Subcutaneous abdominal adipose tissue (tissue), 5 donors: ENCODE measurements at regions not wholly inside any gene's neighbourhood (a gene's known extent, or its start where the extent isn't known, plus 50 kb on each side); places are given as distances from the start of the nearest gene placed in this dataset.

Experiments
- H3K27ac ChIP-seq: one replicate; pipeline ENCODE4 v1.7.0; 2013; ENCODE audit warnings: low read depth, mild to moderate bottlenecking, inconsistent platforms, low read length, moderate library complexity
- H3K27me3 ChIP-seq, 5 donors: one replicate each; pipeline ENCODE4 v1.7.0; 2013; ENCODE audit warnings: low read length in 5 of 5, inconsistent platforms in 1 of 5; ENCODE audit not compliant: control insufficient read depth in 5 of 5, insufficient read depth in 4 of 5
- H3K36me3 ChIP-seq, 5 donors: one replicate each; pipeline ENCODE4 v1.7.0; 2013; ENCODE audit warnings: low read length in 5 of 5; ENCODE audit not compliant: control insufficient read depth in 5 of 5, insufficient read depth in 5 of 5
- H3K4me1 ChIP-seq, 5 donors: one replicate each; pipeline ENCODE4 v1.7.0; 2013; ENCODE audit warnings: low read length in 5 of 5, mild to moderate bottlenecking in 3 of 5, moderate library complexity in 1 of 5; ENCODE audit not compliant: control insufficient read depth in 5 of 5, insufficient read depth in 5 of 5
- H3K4me3 ChIP-seq, 5 donors: one replicate each; pipeline ENCODE4 v1.7.0; 2013; ENCODE audit warnings: low read length in 5 of 5, low read depth in 1 of 5
- H3K9ac ChIP-seq, 5 donors: one replicate each; pipeline ENCODE4 v1.7.0; 2013; ENCODE audit warnings: low read length in 5 of 5, mild to moderate bottlenecking in 4 of 5, moderate library complexity in 3 of 5
- H3K9me3 ChIP-seq, 5 donors: one replicate each; pipeline ENCODE4 v1.7.0; 2013; ENCODE audit warnings: low read length in 5 of 5; ENCODE audit not compliant: control insufficient read depth in 5 of 5
- donor health status: healthy.
- donor health status: healthy.
- donor health status: healthy.
- donor health status: healthy.
- donor health status: healthy.

DNA sequence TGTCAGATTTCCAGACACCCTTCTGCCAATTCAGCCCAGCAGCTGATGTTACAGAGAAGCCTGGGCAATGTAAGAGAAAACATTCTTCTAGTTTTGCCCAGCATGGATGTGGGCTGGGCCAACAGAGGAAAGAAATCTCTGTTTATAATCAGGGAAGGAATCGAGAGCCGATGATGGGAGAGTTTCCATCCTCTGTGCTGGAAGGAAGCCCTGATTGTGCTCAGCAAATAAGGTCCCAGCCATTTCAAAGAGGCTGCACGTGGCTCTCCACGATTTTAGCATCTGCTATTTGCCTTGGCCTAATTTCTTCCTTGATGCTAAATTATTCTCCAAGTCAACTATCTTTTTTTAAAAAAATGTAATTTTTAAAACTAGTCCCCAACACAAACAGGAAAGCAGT lies 70.0 kb downstream of the IRX6 start:
- H3K27ac ChIP-seq = no peak overlapping the region
- no peak overlapping the region for H3K9ac ChIP-seq
- no peaks in the 10 kb centered on the region for H3K27me3 ChIP-seq
- no peaks in the 10 kb centered on the region for H3K36me3 ChIP-seq
- H3K4me1 ChIP-seq = peaks cover 0 to 18% (median 8%) of the 10 kb centered on the region in 5 donors
- H3K4me3 ChIP-seq = no peak overlapping the region
- H3K9me3 ChIP-seq = no peaks in the 10 kb centered on the region

DNA sequence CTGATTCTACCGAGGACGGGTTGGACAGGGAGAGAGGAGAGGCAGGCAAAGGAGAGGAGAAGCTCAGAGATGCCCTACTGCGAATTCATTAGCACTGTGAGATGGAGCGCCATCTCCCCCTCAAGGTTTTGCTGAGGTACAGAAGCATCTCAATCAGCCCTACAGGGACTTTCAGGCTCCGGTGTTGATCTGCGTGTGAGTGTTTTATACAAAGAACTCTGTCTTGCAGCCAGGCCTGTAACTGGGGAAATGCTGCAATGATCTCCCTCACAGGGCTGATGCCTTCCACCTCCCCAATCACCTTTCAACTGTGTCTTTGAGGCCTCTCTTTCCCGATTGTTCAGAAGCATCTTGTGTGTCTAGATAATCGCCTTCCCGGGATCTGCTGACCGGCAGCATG lies 74.8 kb downstream of the IRX6 start:
- Histone ChIP-seq H3K27me3 (no peaks in the 10 kb centered on the region), H3K4me3 (no peak overlapping the region), H3K9me3 (no peaks in the 10 kb centered on the region), H3K9ac (no peak overlapping the region), H3K36me3 (no peaks in the 10 kb centered on the region), H3K27ac (no peak overlapping the region), H3K4me1 (peaks cover 0 to 3% (median 0%) of the 10 kb centered on the region in 5 donors)

DNA sequence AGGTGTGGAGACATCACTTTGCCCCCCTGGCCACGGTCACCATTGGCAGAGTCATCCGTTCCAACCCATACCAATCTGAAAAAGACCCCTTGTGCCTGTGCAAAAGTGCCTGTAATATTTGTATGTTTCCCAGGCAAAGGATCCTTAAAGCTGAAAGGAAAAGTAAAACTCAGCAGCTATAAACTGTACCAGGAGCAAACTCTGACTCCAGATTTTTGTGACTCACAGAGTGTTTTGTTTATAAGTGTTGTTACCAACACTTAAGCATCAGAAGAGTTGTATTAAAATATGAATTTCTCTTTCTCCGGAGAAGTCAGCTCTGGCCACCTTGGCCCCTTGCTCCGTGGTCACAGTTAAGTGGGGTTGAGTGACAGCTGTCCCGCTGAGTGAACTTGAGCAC lies 75.9 kb downstream of the IRX6 start:
- Histone ChIP-seq H3K9ac (no peak overlapping the region), H3K27ac (no peak overlapping the region), H3K4me1 (no peaks in the 10 kb centered on the region), H3K27me3 (no peaks in the 10 kb centered on the region), H3K4me3 (no peak overlapping the region), H3K9me3 (no peaks in the 10 kb centered on the region), H3K36me3 (no peaks in the 10 kb centered on the region)

DNA sequence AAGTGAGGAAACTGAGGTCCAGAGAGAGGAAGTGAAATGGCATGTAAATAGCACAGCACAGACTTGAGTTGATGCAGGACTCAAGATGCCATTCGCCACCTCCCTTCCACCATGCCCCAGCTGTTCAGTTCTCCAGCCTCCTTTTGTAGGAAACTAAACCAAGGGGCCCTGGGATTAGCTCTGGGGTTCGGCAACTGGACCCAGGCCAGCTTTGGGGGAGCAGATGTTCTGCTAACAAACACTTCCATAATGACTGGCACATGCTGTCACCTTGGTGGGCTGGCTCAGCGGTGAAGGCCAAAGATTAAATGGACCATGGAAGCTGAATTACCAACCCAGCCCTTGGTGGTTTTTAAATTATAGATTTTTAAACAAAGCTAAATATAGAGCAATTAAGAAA lies 77.0 kb downstream of the IRX6 start:
- Histone ChIP-seq H3K36me3 (no peaks in the 10 kb centered on the region), H3K27me3 (no peaks in the 10 kb centered on the region), H3K9ac (no peak overlapping the region), H3K4me1 (no peaks in the 10 kb centered on the region), H3K27ac (no peak overlapping the region), H3K9me3 (no peaks in the 10 kb centered on the region), H3K4me3 (no peak overlapping the region)

DNA sequence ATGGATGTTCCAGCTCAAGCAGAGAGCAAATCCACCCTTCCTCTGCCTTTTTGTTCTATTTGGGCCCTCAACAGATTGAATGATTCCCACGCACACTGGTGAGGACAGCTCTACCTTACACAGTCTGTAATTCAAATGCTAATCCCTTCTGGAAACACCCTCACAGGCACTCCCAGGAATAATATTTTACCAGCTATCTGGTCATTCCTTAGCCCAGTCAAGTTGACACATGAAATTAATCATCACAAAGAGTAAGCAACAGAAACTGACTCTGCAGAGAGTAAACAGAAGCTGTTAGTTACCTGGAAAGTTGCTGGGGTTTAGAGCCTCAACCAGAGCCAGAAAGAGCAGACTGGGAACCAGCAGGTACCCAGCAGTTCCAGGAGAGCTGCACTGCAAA lies 75.5 kb upstream of the MMP2 start:
- no peak overlapping the region for H3K4me3 ChIP-seq
- H3K36me3 ChIP-seq = no peaks in the 10 kb centered on the region
- no peaks in the 10 kb centered on the region for H3K27me3 ChIP-seq
- H3K4me1 ChIP-seq = no peaks in the 10 kb centered on the region
- peak overlapping the region in 1 of 5 donors; percentile 4 for H3K9ac ChIP-seq
- H3K27ac ChIP-seq = no peak overlapping the region
- H3K9me3 ChIP-seq = no peaks in the 10 kb centered on the region

DNA sequence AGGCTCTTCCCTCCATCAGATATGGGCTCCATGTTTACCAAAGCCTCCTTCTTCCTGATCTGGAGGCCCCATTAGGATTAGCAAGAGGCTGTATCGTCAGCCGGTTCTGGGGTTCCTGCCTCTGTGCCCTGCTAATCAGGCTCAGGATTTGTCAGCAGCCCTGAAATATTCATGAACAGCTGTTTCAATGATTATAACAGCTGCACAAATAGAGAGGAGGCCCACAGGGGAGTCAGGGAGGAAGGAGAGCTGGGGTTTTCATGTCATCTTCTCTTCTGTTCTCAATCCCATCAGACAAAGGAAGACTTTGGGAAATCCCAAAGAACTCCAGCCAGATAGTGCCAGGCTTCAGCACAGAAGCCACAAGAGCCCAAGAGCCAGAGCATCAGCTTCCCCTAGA lies 72.3 kb upstream of the MMP2 start:
- no peaks in the 10 kb centered on the region for H3K9me3 ChIP-seq
- H3K4me1 ChIP-seq = peaks cover 0 to 5% (median 0%) of the 10 kb centered on the region in 5 donors
- no peak overlapping the region for H3K9ac ChIP-seq
- no peak overlapping the region for H3K27ac ChIP-seq
- no peaks in the 10 kb centered on the region for H3K27me3 ChIP-seq
- no peak overlapping the region for H3K4me3 ChIP-seq
- H3K36me3 ChIP-seq = no peaks in the 10 kb centered on the region

DNA sequence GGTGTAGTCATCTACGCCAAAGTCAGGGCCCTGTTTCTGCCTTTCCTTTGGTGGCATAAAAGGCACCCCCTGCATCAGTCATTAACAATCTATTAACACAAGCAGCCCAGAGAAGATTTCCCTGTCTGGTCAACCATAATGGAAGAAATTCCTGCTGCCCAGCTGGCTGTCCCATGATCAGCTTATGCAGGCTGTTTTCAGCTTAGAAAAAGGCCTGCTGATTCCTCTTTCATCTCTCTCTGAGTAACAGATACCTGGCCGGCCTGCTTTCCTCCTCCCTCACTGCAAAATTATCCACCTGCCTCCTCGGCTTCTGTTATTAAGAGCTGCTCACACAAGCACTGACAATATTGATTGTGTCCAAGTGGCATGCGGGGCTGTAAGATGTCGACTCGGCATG lies 70.3 kb upstream of the MMP2 start:
- Histone ChIP-seq H3K27me3 (no peaks in the 10 kb centered on the region), H3K9me3 (no peaks in the 10 kb centered on the region), H3K9ac (no peak overlapping the region), H3K36me3 (no peaks in the 10 kb centered on the region), H3K4me3 (no peak overlapping the region), H3K4me1 (peaks cover 0 to 8% (median 5%) of the 10 kb centered on the region in 5 donors), H3K27ac (no peak overlapping the region)

DNA sequence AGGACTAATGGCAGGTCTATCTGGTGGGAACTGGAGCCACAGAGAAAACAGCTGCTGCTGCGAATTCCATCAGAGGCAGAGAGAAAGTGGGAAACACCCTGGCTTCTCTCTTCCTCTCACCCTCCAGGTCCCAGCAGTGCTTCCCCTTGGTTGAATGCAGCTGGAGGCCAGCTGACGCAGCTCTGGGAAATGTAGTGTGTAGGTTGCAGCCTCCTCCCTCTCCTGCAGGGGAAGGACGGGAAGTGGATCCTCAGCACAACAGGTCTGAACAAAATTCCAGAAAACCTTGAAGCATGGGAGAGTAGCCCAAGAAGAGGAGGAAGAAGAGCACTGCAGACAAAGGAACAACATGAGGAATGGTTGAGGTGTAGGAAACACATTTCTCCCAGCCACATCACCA lies 67.8 kb upstream of the MMP2 start:
- no peak overlapping the region for H3K9ac ChIP-seq
- no peaks in the 10 kb centered on the region for H3K9me3 ChIP-seq
- H3K36me3 ChIP-seq = no peaks in the 10 kb centered on the region
- H3K4me1 ChIP-seq = peaks cover 0 to 12% (median 5%) of the 10 kb centered on the region in 5 donors
- H3K27ac ChIP-seq = no peak overlapping the region
- H3K27me3 ChIP-seq = no peaks in the 10 kb centered on the region
- no peak overlapping the region for H3K4me3 ChIP-seq

DNA sequence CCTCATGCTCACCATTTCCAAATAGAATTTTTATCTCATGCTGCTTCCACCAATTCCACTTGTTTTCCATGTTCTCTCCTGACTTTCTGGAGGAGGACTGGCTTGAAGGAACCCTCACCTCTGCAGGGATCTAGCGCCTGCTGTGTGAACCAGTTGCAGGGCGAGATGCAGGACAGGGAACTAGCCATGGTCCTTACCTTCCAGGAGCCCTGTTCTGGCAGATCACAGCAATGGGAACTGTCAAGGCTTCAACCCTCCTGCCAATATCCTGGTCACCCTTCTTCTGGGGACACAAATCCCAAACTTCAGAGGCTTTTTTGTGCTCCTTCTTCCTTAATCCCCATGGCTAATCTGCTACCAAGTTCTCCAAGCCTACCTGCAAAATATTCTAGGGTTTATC lies 60.4 kb upstream of the MMP2 start:
- Histone ChIP-seq H3K9ac (no peak overlapping the region), H3K36me3 (no peaks in the 10 kb centered on the region), H3K4me1 (peaks cover 0 to 5% (median 0%) of the 10 kb centered on the region in 5 donors), H3K9me3 (no peaks in the 10 kb centered on the region), H3K4me3 (no peak overlapping the region), H3K27me3 (peaks cover 0 to 2% (median 0%) of the 10 kb centered on the region in 5 donors), H3K27ac (no peak overlapping the region)

DNA sequence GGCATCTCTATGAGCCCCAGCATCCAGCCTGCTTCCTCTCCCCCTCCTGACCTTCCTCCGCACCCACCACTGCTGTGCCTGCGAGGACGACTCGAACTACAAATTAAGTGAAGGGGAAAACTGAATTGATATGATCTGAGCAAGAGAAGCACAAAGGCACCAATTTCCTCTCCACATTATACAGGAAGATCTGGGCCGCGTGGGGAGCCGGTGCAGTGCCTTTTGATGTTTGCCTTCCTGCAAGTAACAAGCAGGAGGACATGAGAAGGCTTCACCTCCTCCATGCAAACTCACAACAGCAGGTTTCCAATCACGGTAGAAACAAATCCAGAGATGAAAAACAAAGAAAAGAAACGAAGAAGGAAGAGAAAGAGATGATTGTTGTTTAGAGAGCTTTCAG lies 57.8 kb upstream of the MMP2 start:
- H3K9ac ChIP-seq = no peak overlapping the region
- no peak overlapping the region for H3K27ac ChIP-seq
- no peaks in the 10 kb centered on the region for H3K36me3 ChIP-seq
- no peaks in the 10 kb centered on the region for H3K4me1 ChIP-seq
- H3K9me3 ChIP-seq = no peaks in the 10 kb centered on the region
- H3K4me3 ChIP-seq = no peak overlapping the region
- peaks cover 0 to 2% (median 0%) of the 10 kb centered on the region in 5 donors for H3K27me3 ChIP-seq

DNA sequence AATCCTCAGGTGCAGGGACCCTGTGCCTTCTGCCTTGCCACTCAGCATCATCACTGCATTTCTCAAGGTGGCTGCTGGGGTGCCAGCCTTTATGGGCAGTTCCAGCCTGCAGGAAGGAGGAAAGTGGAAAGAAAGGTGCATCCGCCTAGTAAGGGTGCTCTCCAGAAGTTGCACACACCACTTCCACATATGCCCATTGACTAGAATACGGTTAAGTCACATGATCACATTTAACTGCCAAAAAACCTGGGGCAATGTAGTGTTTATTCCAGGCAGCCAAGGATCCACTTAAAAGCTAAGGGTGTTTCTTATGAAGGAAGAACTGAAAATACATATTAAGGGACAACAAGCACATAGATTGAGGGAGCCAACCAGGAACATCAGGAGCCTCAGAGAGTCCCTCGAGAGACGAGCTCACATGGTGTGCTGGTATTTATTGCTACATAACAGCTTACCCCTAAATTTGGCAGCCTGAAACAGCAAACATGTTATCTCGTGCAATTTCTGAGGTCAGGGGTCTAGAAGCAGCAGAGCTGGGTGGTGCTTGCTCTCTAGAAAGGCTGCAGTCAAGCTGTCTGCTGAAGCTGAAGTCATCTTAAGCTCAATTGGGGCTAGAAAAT lies 52.0 kb upstream of the MMP2 start:
- Histone ChIP-seq H3K36me3 (no peaks in the 10 kb centered on the region), H3K27me3 (no peaks in the 10 kb centered on the region), H3K4me1 (peaks cover 2 to 16% (median 14%) of the 10 kb centered on the region in 5 donors), H3K9me3 (no peaks in the 10 kb centered on the region), H3K27ac (no peak overlapping the region), H3K9ac (no peak overlapping the region), H3K4me3 (no peak overlapping the region)
